Trophoblast cell (in vitro differentiated cells and primary cell): ENCODE measurements at regions not wholly inside any gene's neighbourhood (a gene's known extent, or its start where the extent isn't known, plus 50 kb on each side); places are given as distances from the start of the nearest gene placed in this dataset.
"Not testable (repeated sequence)": the region's sequence is repeated elsewhere in the genome, so short reads cannot be mapped to it uniquely, and the experiment has no call there.

Source experiments
- DNase-seq, 2 donors: peaks; one replicate each; pipeline ENCODE4 v3.0.0-alpha.2; 2016
- H2AFZ ChIP-seq: 2 replicates; pipeline ENCODE4 v1.6.1; 2013; ENCODE audit warnings: low read length, moderate library complexity, mild to moderate bottlenecking; ENCODE audit not compliant: insufficient read depth, poor library complexity
- H2AK5ac ChIP-seq: 2 replicates; pipeline ENCODE4 v1.6.1; 2013; ENCODE audit warnings: mild to moderate bottlenecking, low read length
- H2BK120ac ChIP-seq: 2 replicates; pipeline ENCODE4 v1.6.1; 2013; ENCODE audit warnings: low read length, mild to moderate bottlenecking, moderate library complexity; ENCODE audit not compliant: insufficient read depth, poor library complexity
- H2BK12ac ChIP-seq: 2 replicates; pipeline ENCODE4 v1.6.1; 2013; ENCODE audit warnings: mild to moderate bottlenecking, low read length, moderate library complexity
- H2BK5ac ChIP-seq: 2 replicates; pipeline ENCODE4 v1.6.1; 2013; ENCODE audit warnings: low read length, low read depth, moderate library complexity, mild to moderate bottlenecking; ENCODE audit not compliant: poor library complexity
- H3K14ac ChIP-seq: 2 replicates; pipeline ENCODE4 v1.6.1; 2013; ENCODE audit warnings: mild to moderate bottlenecking, low read length
- H3K18ac ChIP-seq: 2 replicates; pipeline ENCODE4 v1.6.1; 2013; ENCODE audit warnings: mild to moderate bottlenecking, low read length
- H3K23ac ChIP-seq: 2 replicates; pipeline ENCODE4 v1.6.1; 2013; ENCODE audit warnings: low read length
- H3K27ac ChIP-seq: 2 replicates; pipeline ENCODE4 v1.5.1; 2013; ENCODE audit warnings: low read depth, mild to moderate bottlenecking, inconsistent platforms, low read length, moderate library complexity
- H3K27me3 ChIP-seq: 2 replicates; pipeline ENCODE4 v1.6.1; 2013; ENCODE audit warnings: inconsistent platforms, mild to moderate bottlenecking, low read length, moderate library complexity; ENCODE audit not compliant: insufficient read depth
- H3K36me3 ChIP-seq, 2 experiments: 1 replicate in 1 of 2; 2 replicates in 1 of 2; pipeline ENCODE4 v1.6.1; 2013; ENCODE audit warnings: low read length in 2 of 2, mild to moderate bottlenecking in 2 of 2, moderate library complexity in 1 of 2; ENCODE audit not compliant: insufficient read depth in 2 of 2, control insufficient read depth in 1 of 2
- H3K4ac ChIP-seq: 2 replicates; pipeline ENCODE4 v1.6.1; 2013; ENCODE audit warnings: low read depth, mild to moderate bottlenecking, low read length, moderate library complexity
- H3K4me1 ChIP-seq, 2 experiments: 1 replicate in 1 of 2; 2 replicates in 1 of 2; pipeline ENCODE4 v1.6.1; 2013; ENCODE audit warnings: low read length in 2 of 2, mild to moderate bottlenecking in 2 of 2, moderate library complexity in 1 of 2; ENCODE audit not compliant: insufficient read depth in 2 of 2, control insufficient read depth in 1 of 2
- H3K4me2 ChIP-seq: 2 replicates; pipeline ENCODE4 v1.6.1; 2013; ENCODE audit warnings: inconsistent platforms, mild to moderate bottlenecking, low read length, moderate library complexity
- H3K4me3 ChIP-seq: 2 replicates; pipeline ENCODE4 v1.5.1; 2013; ENCODE audit warnings: mild to moderate bottlenecking, low read depth, low read length, inconsistent platforms
- H3K79me1 ChIP-seq: one replicate; pipeline ENCODE4 v1.6.1; 2013; ENCODE audit warnings: low read length
- H3K79me2 ChIP-seq: 2 replicates; pipeline ENCODE4 v1.6.1; 2013; ENCODE audit warnings: low read length, mild to moderate bottlenecking; ENCODE audit not compliant: control insufficient read depth, insufficient read depth, poor library complexity
- H3K9ac ChIP-seq: 2 replicates; pipeline ENCODE4 v1.6.1; 2013; ENCODE audit warnings: mild to moderate bottlenecking, low read length
- H3K9me3 ChIP-seq: 2 replicates; pipeline ENCODE4 v1.6.1; 2013; ENCODE audit warnings: low read depth, mild to moderate bottlenecking, control low read depth, inconsistent platforms, low read length; ENCODE audit not compliant: insufficient read depth
- H4K12ac ChIP-seq: 2 replicates; pipeline ENCODE4 v1.6.1; 2013; ENCODE audit warnings: low read depth, mild to moderate bottlenecking, low read length, moderate library complexity
- H4K8ac ChIP-seq: 2 replicates; pipeline ENCODE4 v1.6.1; 2013; ENCODE audit warnings: low read depth, mild to moderate bottlenecking, low read length, moderate library complexity
- H4K91ac ChIP-seq: one replicate; pipeline ENCODE4 v1.6.1; 2013; ENCODE audit warnings: low read depth, mild to moderate bottlenecking, low read length, moderate library complexity
- WGBS: extraction: QIAGEN DNeasy Blood & Tissue Kit; methylation state at CpG from one replicate; pipeline ENCODE4 v1.1.7; 2013; ENCODE audit warnings: missing lambda C conversion rate; ENCODE audit not compliant: insufficient read length, insufficient coverage; ENCODE audit errors: extremely low coverage; 5-methylcytosine and 5-hydroxymethylcytosine counted together

- not testable (repeated sequence) for H2BK12ac ChIP-seq, H3K18ac ChIP-seq, H3K4ac ChIP-seq, H3K14ac ChIP-seq, H4K91ac ChIP-seq, H3K4me2 ChIP-seq, H4K8ac ChIP-seq, H3K9me3 ChIP-seq, H3K4me3 ChIP-seq, H2AK5ac ChIP-seq, H4K12ac ChIP-seq, H2AFZ ChIP-seq, H3K27me3 ChIP-seq, H3K23ac ChIP-seq, H3K36me3 ChIP-seq, H3K9ac ChIP-seq, H3K79me2 ChIP-seq
- whole genome bisulfite sequencing = no CpG with 5 or more reads among the region's 4 CpGs
- peaks cover 3 to 11% of the 10 kb centered on the region in 2 experiments for H3K4me1 ChIP-seq
- peak; percentile 67 to 82 for DNase-seq
- H3K79me1 ChIP-seq = peaks cover 21% of the 10 kb centered on the region
- H2BK5ac ChIP-seq = peak overlapping the region; percentile 76
- peak overlapping the region; percentile 55 for H2BK120ac ChIP-seq
- H3K27ac ChIP-seq = peak overlapping the region; percentile 77
These were observed 224.2 kb upstream of the ADGRL4 start for GRCh38 chr1:79230751-79231150.

- Histone ChIP-seq H2BK12ac (no peak overlapping the region), H2AK5ac (no peak overlapping the region), H3K27me3 (no peaks in the 10 kb centered on the region), H3K9ac (no peak overlapping the region), H2AFZ (no peak overlapping the region), H4K8ac (peak overlapping the region; percentile 60), H3K14ac (no peak overlapping the region), H3K4me2 (no peak overlapping the region), H3K27ac (no peak overlapping the region), H2BK5ac (no peak overlapping the region), H4K91ac (peak overlapping the region; percentile 5), H3K4me1 (peaks cover 2 to 5% of the 10 kb centered on the region in 2 experiments), H3K4ac (no peak overlapping the region), H3K79me2 (no peaks in the 10 kb centered on the region), H3K79me1 (peaks cover 16% of the 10 kb centered on the region), H3K36me3 (peaks cover 3% of the 10 kb centered on the region in 2 experiments), H3K9me3 (peaks cover 1% of the 10 kb centered on the region), H4K12ac (no peak overlapping the region), H2BK120ac (peak overlapping the region; percentile 33), H3K4me3 (no peak overlapping the region), H3K23ac (no peak overlapping the region), H3K18ac (no peak overlapping the region)
- WGBS = no CpG with 5 or more reads among the region's 2 CpGs
- DNase-seq = no peak
These were observed 220.4 kb upstream of the ADGRL4 start for GRCh38 chr1:79226963-79227362.

GRCh38 chr1:79224537-79224936 is 218.0 kb upstream of the ADGRL4 start:
- Histone ChIP-seq H3K9me3 (peaks cover 6% of the 10 kb centered on the region), H3K9ac (no peak overlapping the region), H3K4me1 (no peaks in the 10 kb centered on the region), H3K23ac (no peak overlapping the region), H3K4ac (no peak overlapping the region), H2BK5ac (no peak overlapping the region), H3K18ac (no peak overlapping the region), H2AK5ac (no peak overlapping the region), H3K27me3 (no peaks in the 10 kb centered on the region), H2BK120ac (no peak overlapping the region), H4K8ac (no peak overlapping the region), H4K91ac (no peak overlapping the region), H3K79me1 (peaks cover 4% of the 10 kb centered on the region), H3K79me2 (no peaks in the 10 kb centered on the region), H3K4me3 (no peak overlapping the region), H2BK12ac (no peak overlapping the region), H3K4me2 (no peak overlapping the region), H2AFZ (no peak overlapping the region), H3K36me3 (peaks cover 0 to 2% of the 10 kb centered on the region in 2 experiments), H3K14ac (no peak overlapping the region), H4K12ac (no peak overlapping the region), H3K27ac (no peak overlapping the region)
- no peak for DNase-seq
- WGBS = no CpG with 5 or more reads among the region's 3 CpGs

- H3K18ac ChIP-seq = no peak overlapping the region
- H3K9me3 ChIP-seq = peaks cover 6% of the 10 kb centered on the region
- H3K4me2 ChIP-seq = no peak overlapping the region
- no peak overlapping the region for H2AFZ ChIP-seq
- H3K36me3 ChIP-seq = peaks cover 0 to 2% of the 10 kb centered on the region in 2 experiments
- no peak overlapping the region for H2AK5ac ChIP-seq
- WGBS = no CpG with 5 or more reads among the region's 2 CpGs
- H3K4me1 ChIP-seq = no peaks in the 10 kb centered on the region
- no peak overlapping the region for H3K14ac ChIP-seq
- H4K8ac ChIP-seq = no peak overlapping the region
- H3K79me1 ChIP-seq = peaks cover 2% of the 10 kb centered on the region
- H2BK120ac ChIP-seq = no peak overlapping the region
- DNase-seq = no peak
- H3K79me2 ChIP-seq = no peaks in the 10 kb centered on the region
- no peak overlapping the region for H4K12ac ChIP-seq
- no peaks in the 10 kb centered on the region for H3K27me3 ChIP-seq
- H3K27ac ChIP-seq = no peak overlapping the region
- H2BK5ac ChIP-seq = no peak overlapping the region
- no peak overlapping the region for H2BK12ac ChIP-seq
- no peak overlapping the region for H4K91ac ChIP-seq
- H3K4ac ChIP-seq = no peak overlapping the region
- no peak overlapping the region for H3K9ac ChIP-seq
- no peak overlapping the region for H3K23ac ChIP-seq
- no peak overlapping the region for H3K4me3 ChIP-seq
These were observed 214.0 kb upstream of the ADGRL4 start for GRCh38 chr1:79220509-79220908.
